NB4 (cell line): ENCODE measurements at regions not wholly inside any gene's neighbourhood (a gene's known extent, or its start where the extent isn't known, plus 50 kb on each side); places are given as distances from the start of the nearest gene placed in this dataset.

Source experiments
- POLR2A ChIP-seq: IDR thresholded peaks from 2 replicates; pipeline ENCODE4 v1.6.1; 2011; ENCODE audit warnings: mild to moderate bottlenecking; ENCODE audit not compliant: insufficient read length; ENCODE audit errors: extremely low read depth
- TF ChIP-seq, protein P1 (sequence below): IDR thresholded peaks from one replicate; pipeline ENCODE4 v1.5.1; 2012; ENCODE audit warnings: low read depth, low read length

DNA sequence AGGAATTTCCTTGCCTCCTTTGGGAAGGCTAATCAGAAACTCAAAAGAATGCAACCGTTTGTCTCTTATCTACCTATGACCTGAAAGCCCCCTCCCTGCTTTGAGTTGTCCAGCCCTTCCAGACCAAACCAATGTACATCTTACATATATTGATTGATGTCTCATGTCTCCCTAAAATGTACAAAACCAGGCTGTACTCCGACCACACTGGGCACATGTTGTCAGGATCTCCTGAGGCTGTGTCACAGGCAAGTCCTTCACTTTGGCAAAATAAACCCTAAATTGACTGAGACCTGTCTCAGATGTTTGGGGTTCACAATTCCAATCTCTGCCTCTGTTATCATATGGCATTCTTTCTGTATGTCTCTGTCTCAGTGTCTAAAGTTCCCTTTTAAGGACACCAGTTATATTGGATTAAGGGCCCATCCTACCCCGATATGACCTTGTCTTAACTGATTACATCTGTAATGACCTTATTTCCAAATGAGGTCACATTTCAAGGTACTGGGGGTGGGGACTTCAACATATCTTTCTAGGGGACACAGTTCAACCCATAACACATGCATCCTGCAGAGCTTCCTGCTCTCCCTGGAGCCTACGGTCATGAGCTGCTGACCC is 513.5 kb upstream of the JARID2 start:
- TF ChIP-seq, protein P1, sequence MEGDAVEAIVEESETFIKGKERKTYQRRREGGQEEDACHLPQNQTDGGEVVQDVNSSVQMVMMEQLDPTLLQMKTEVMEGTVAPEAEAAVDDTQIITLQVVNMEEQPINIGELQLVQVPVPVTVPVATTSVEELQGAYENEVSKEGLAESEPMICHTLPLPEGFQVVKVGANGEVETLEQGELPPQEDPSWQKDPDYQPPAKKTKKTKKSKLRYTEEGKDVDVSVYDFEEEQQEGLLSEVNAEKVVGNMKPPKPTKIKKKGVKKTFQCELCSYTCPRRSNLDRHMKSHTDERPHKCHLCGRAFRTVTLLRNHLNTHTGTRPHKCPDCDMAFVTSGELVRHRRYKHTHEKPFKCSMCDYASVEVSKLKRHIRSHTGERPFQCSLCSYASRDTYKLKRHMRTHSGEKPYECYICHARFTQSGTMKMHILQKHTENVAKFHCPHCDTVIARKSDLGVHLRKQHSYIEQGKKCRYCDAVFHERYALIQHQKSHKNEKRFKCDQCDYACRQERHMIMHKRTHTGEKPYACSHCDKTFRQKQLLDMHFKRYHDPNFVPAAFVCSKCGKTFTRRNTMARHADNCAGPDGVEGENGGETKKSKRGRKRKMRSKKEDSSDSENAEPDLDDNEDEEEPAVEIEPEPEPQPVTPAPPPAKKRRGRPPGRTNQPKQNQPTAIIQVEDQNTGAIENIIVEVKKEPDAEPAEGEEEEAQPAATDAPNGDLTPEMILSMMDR, result no peak
- TF ChIP-seq POLR2A, result no peak
